KMS-11 (cell line): ENCODE measurements at regions not wholly inside any gene's neighbourhood (a gene's known extent, or its start where the extent isn't known, plus 50 kb on each side); places are given as distances from the start of the nearest gene placed in this dataset.

Experiments
- H2AFZ ChIP-seq: fragments of 200-600 bp; sonication (generic); 2 replicates; pipeline ENCODE4 v1.6.1; 2016; ENCODE audit warnings: antibody characterized with exemption, mixed run types, low read depth
- H3K27ac ChIP-seq: fragments of 200-600 bp; sonication (generic); 2 replicates; pipeline ENCODE4 v1.6.1; 2016; ENCODE audit warnings: mild to moderate bottlenecking, mixed run types
- H3K27me3 ChIP-seq: fragments of 200-600 bp; sonication (generic); 2 replicates; pipeline ENCODE4 v1.6.1; 2017; ENCODE audit warnings: mild to moderate bottlenecking, low read depth, mixed run types, moderate library complexity; ENCODE audit not compliant: insufficient read depth
- H3K36me3 ChIP-seq: fragments of 200-600 bp; sonication (generic); 2 replicates; pipeline ENCODE4 v1.6.1; 2017; ENCODE audit warnings: mild to moderate bottlenecking, mixed run types; ENCODE audit not compliant: insufficient read depth
- H3K4me1 ChIP-seq: fragments of 200-600 bp; sonication (generic); 2 replicates; pipeline ENCODE4 v1.6.1; 2016; ENCODE audit warnings: mild to moderate bottlenecking, low read depth, mixed run types; ENCODE audit not compliant: poor library complexity, severe bottlenecking
- H3K4me2 ChIP-seq: fragments of 200-600 bp; sonication (generic); 2 replicates; pipeline ENCODE4 v1.7.0; 2016; ENCODE audit warnings: mild to moderate bottlenecking, mixed run types
- H3K4me3 ChIP-seq: fragments of 200-600 bp; sonication (generic); IDR thresholded peaks from 2 replicates; pipeline ENCODE4 v1.6.1; 2017; ENCODE audit warnings: low read depth, low read length, mixed read lengths; ENCODE audit not compliant: insufficient read depth
- H3K79me2 ChIP-seq: fragments of 200-600 bp; sonication (generic); 2 replicates; pipeline ENCODE4 v1.6.1; 2016; ENCODE audit warnings: low read depth, mixed run types; ENCODE audit not compliant: insufficient read depth
- H3K9ac ChIP-seq: fragments of 200-600 bp; sonication (generic); 2 replicates; pipeline ENCODE4 v1.6.1; 2016; ENCODE audit warnings: mild to moderate bottlenecking, mixed run types
- H4K20me1 ChIP-seq: fragments of 200-600 bp; sonication (generic); 2 replicates; pipeline ENCODE4 v1.6.1; 2016; ENCODE audit warnings: mild to moderate bottlenecking, mixed run types; ENCODE audit not compliant: insufficient read depth
- TF ChIP-seq, protein P1 (sequence below): fragments of 200-600 bp; sonication (generic); conservative IDR thresholded peaks from 2 replicates; pipeline ENCODE4 v1.6.1; 2017; ENCODE audit warnings: low read depth, mild to moderate bottlenecking, antibody characterized with exemption, low read length, moderate library complexity, mixed read lengths

DNA sequence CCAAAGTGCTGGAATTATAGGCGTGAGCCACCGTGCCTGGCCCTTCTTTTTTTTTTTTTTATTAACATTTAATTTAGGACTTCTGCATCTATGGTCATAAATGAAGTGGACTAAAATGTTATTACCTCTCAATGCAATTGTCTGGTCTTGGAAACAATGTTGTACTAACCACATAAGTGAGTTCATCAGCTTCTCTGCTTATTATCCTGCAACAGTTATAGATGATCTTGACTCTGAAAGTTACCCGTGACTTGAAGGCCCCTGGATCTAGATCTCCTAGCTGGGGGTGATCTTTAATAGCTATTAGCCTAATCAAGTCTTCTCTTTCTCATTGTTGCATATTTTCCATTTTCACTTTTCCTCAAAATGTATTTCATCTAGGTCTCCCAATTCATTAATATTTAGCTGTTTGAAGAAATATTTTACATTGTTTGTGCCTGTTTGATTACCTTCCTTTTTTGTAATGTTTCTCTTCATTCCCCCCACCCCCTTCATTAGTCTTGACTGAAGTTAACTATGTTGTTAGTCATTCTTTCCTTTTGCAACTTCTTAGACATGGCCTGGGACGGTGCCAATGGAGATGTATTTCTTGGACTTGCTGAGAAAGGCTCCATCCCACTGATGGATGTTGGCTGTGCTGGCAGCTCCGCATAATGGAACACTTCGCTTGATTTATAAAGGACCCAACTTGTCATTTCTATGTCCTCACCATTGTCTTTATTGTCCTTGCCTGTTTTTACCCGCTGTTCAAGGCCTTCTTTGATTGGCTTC, 141.6 kb upstream of the RIOK3 start:
- H3K4me2 ChIP-seq, result no peak overlapping the region
- TF ChIP-seq, protein P1, sequence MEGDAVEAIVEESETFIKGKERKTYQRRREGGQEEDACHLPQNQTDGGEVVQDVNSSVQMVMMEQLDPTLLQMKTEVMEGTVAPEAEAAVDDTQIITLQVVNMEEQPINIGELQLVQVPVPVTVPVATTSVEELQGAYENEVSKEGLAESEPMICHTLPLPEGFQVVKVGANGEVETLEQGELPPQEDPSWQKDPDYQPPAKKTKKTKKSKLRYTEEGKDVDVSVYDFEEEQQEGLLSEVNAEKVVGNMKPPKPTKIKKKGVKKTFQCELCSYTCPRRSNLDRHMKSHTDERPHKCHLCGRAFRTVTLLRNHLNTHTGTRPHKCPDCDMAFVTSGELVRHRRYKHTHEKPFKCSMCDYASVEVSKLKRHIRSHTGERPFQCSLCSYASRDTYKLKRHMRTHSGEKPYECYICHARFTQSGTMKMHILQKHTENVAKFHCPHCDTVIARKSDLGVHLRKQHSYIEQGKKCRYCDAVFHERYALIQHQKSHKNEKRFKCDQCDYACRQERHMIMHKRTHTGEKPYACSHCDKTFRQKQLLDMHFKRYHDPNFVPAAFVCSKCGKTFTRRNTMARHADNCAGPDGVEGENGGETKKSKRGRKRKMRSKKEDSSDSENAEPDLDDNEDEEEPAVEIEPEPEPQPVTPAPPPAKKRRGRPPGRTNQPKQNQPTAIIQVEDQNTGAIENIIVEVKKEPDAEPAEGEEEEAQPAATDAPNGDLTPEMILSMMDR, result no peak
- H3K4me3 ChIP-seq, result no peak overlapping the region
- H3K9ac ChIP-seq, result no peak overlapping the region
- H4K20me1 ChIP-seq, result no peaks in the 10 kb centered on the region
- no peaks in the 10 kb centered on the region for H3K4me1 ChIP-seq
- no peak overlapping the region for H2AFZ ChIP-seq
- no peaks in the 10 kb centered on the region for H3K36me3 ChIP-seq
- H3K27me3 ChIP-seq, result no peaks in the 10 kb centered on the region
- no peak overlapping the region for H3K27ac ChIP-seq
- H3K79me2 ChIP-seq, result no peaks in the 10 kb centered on the region

GRCh38 chr18:23313379-23313778, 139.7 kb upstream of the RIOK3 start:
- H3K79me2 ChIP-seq, result no peaks in the 10 kb centered on the region
- H3K4me1 ChIP-seq, result no peaks in the 10 kb centered on the region
- H4K20me1 ChIP-seq, result no peaks in the 10 kb centered on the region
- no peak overlapping the region for H3K4me3 ChIP-seq
- H3K27me3 ChIP-seq, result no peaks in the 10 kb centered on the region
- no peaks in the 10 kb centered on the region for H3K36me3 ChIP-seq
- no peak overlapping the region for H3K4me2 ChIP-seq
- no peak overlapping the region for H2AFZ ChIP-seq
- no peak overlapping the region for H3K9ac ChIP-seq
- no peak overlapping the region for H3K27ac ChIP-seq
- TF ChIP-seq, protein P1, result no peak

GRCh38 chr18:23314672-23315071, 138.4 kb upstream of the RIOK3 start:
- H3K27ac ChIP-seq, result no peak overlapping the region

DNA sequence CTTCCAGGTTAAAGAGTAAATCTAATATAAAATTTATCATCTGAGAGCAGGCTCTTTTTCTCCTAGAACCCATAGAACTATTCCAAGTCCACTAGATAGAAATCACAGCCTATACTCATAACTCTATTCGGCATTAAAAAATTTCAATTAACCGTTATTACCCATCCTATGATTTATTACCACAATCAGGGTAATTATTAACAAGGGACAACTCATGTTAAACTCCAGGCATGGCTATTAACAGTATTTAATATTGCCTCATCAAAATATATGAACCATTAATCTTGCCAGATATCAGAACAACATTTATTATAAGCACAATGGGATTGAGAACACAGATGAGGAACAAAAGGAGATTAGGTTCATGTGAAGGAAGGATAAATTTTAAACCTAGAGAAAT, 136.8 kb upstream of the RIOK3 start:
- H3K4me3 ChIP-seq, result no peak overlapping the region
- H3K27ac ChIP-seq, result no peak overlapping the region
- TF ChIP-seq, protein P1, result no peak
- no peaks in the 10 kb centered on the region for H3K36me3 ChIP-seq
- H3K27me3 ChIP-seq, result no peaks in the 10 kb centered on the region
- H3K4me2 ChIP-seq, result no peak overlapping the region
- H4K20me1 ChIP-seq, result no peaks in the 10 kb centered on the region
- H3K4me1 ChIP-seq, result no peaks in the 10 kb centered on the region
- no peaks in the 10 kb centered on the region for H3K79me2 ChIP-seq
- H2AFZ ChIP-seq, result no peak overlapping the region
- H3K9ac ChIP-seq, result no peak overlapping the region

More at GRCh38 chr18:23314672-23315071, 138.4 kb upstream of the RIOK3 start:
- Histone ChIP-seq H3K4me2 (no peak overlapping the region), H3K36me3 (no peaks in the 10 kb centered on the region), H3K9ac (no peak overlapping the region), H4K20me1 (no peaks in the 10 kb centered on the region), H3K4me1 (no peaks in the 10 kb centered on the region), H2AFZ (no peak overlapping the region), H3K79me2 (no peaks in the 10 kb centered on the region), H3K27me3 (no peaks in the 10 kb centered on the region), H3K4me3 (no peak overlapping the region)
- TF ChIP-seq, protein P1, result no peak
